ENCODE measurements at regions not wholly inside any gene's neighbourhood (a gene's known extent, or its start where the extent isn't known, plus 50 kb on each side); places are given as distances from the start of the nearest gene placed in this dataset.

DNA sequence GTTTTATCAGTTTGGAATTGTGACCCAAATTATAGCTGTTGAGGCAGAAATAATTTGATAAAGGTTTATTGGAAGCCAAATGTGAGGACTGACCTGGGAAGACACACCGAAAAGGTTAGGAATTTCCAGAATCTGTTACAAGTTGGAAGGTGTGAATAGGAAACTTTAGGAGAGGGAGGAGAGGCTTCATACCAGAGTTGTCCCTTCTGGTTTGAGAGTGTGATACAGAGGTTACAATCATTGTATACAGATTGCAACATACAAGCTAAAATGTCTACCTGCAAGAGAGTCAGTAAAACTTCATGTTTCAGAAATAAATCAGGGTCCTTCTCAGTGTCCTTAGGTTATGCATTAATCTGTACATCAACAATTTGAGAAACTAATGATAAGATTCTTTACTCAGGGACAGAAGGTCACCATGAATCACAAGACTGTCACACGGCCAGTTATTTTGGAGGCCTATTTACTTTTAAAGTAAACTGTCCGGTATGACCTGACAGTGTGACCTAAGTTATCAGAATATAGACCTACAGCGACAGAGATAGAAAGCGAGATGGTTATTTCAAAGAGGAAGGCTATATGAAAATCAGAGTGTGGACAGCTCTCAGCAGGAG lies 204.9 kb upstream of the CTNND2 start:
- Histone ChIP-seq H2BK20ac (ENCODE audit: low read length) (no peak overlapping the region), H3K79me1 (ENCODE audit: low read depth, low read length) (no peaks in the 10 kb centered on the region), H3K79me2 (ENCODE audit: control insufficient read depth in 1 of 2, insufficient read depth in 2 of 2, low read length in 2 of 2) (no peaks in the 10 kb centered on the region), H3K4me3 (ENCODE audit: extremely low read depth in 1 of 4, insufficient read depth in 2 of 4, low read depth in 3 of 4, low read length in 4 of 4) (no peak overlapping the region), H3K14ac (ENCODE audit: insufficient read length) (no peak overlapping the region), H3K4me2 (ENCODE audit: insufficient read depth in 1 of 2, low read depth in 2 of 2, low read length in 2 of 2) (no peak overlapping the region), H3K23me2 (ENCODE audit: low read depth, low read length) (no peaks in the 10 kb centered on the region), H3K36me3 (ENCODE audit: control insufficient read depth in 2 of 4, insufficient read depth in 4 of 4, low read length in 3 of 4) (no peaks in the 10 kb centered on the region), H2BK12ac (ENCODE audit: low read depth, low read length) (no peak overlapping the region), H3K23ac (ENCODE audit: insufficient read length) (no peak overlapping the region), H3K27me3 (replicated peaks in 1 of 4; ENCODE audit: control insufficient read depth in 3 of 4, extremely low read depth in 1 of 4, insufficient read depth in 3 of 4, low read length in 3 of 4) (no peaks in the 10 kb centered on the region), H3K9me3 (ENCODE audit: insufficient read depth in 2 of 2, low read depth in 1 of 2, low read length in 1 of 2) (no peaks in the 10 kb centered on the region), H3K4me1 (replicated peaks in 1 of 4; ENCODE audit: control insufficient read depth in 3 of 4, insufficient read depth in 4 of 4, low read length in 3 of 4) (no peaks in the 10 kb centered on the region), H4K91ac (replicated peaks; ENCODE audit: insufficient read length, low read length) (no peak overlapping the region), H4K8ac (ENCODE audit: extremely low read depth, insufficient read depth, low read length) (no peak overlapping the region), H4K20me1 (replicated peaks in 1 of 2; ENCODE audit: control insufficient read depth in 1 of 2, insufficient read depth in 2 of 2, low read length in 2 of 2) (no peaks in the 10 kb centered on the region), H4K5ac (ENCODE audit: insufficient read length, low read depth, low read length) (no peak overlapping the region), H2AK5ac (ENCODE audit: low read depth, low read length) (no peak overlapping the region), H3K4ac (replicated peaks; ENCODE audit: insufficient read length, low read depth, low read length) (no peak overlapping the region), H2BK120ac (replicated peaks; ENCODE audit: low read depth, low read length) (no peak overlapping the region), H2BK5ac (ENCODE audit: low read depth, low read length) (no peak overlapping the region), H2AFZ (ENCODE audit: low read length) (0 out of 2 replicates have a peak overlapping the region, but pooled peaks have one; percentile 5), H3K27ac (ENCODE audit: low read depth, low read length) (no peak overlapping the region), H3K56ac (replicated peaks; ENCODE audit: insufficient read length, low read depth, low read length) (no peak overlapping the region), H3K9ac (replicated peaks in 1 of 4; ENCODE audit: extremely low read depth in 1 of 4, low read depth in 3 of 4, low read length in 3 of 4) (no peak overlapping the region), H2BK15ac (ENCODE audit: low read length) (no peak overlapping the region), H3K18ac (ENCODE audit: extremely low read depth, low read length) (no peak overlapping the region)
- FAIRE-seq (no peak), DNase-seq (ENCODE audit: low read depth in 1 of 2, low spot score in 2 of 2) (no peak)
- ChIA-PET POLR2A (ENCODE audit: partially characterized antibody) (no interaction called here), CTCF (ENCODE audit: partially characterized antibody) (no interaction called here)
- WGBS, 2 experiments (ENCODE audit: extremely low coverage in 1 of 2, insufficient coverage in 1 of 2, insufficient read length in 1 of 2, insufficient replicate concordance in 2 of 2, low coverage in 1 of 2, low lambda C conversion rate in 2 of 2, missing lambda C conversion rate in 1 of 2) = 93% methylated on average over 5 of the region's 5 CpGs; no CpG with 5 or more reads in 1 of the 2 experiments
- TF ChIP-seq RFX5 (IDR thresholded peaks at IDR 0.05; ENCODE audit: borderline replicate concordance, low read depth, low read length) (no peak), GABPA (IDR thresholded peaks at IDR 0.05; ENCODE audit: borderline replicate concordance, insufficient read depth, low read length) (no peak), GTF2F1 (IDR thresholded peaks at IDR 0.05; ENCODE audit: borderline replicate concordance, low read depth, low read length) (no peak), TBP (IDR thresholded peaks at IDR 0.05; ENCODE audit: low read depth, low read length) (no peak), NANOG (IDR thresholded peaks at IDR 0.05; ENCODE audit: insufficient read depth, low read depth, low read length, poor library complexity, severe bottlenecking) (no peak), SAP30 (IDR thresholded peaks at IDR 0.05; ENCODE audit: insufficient read depth, insufficient replicate concordance, low read length) (no peak)

Measured in H1 (cell line).